ENCODE measurements at regions not wholly inside any gene's neighbourhood (a gene's known extent, or its start where the extent isn't known, plus 50 kb on each side); places are given as distances from the start of the nearest gene placed in this dataset.

DNA sequence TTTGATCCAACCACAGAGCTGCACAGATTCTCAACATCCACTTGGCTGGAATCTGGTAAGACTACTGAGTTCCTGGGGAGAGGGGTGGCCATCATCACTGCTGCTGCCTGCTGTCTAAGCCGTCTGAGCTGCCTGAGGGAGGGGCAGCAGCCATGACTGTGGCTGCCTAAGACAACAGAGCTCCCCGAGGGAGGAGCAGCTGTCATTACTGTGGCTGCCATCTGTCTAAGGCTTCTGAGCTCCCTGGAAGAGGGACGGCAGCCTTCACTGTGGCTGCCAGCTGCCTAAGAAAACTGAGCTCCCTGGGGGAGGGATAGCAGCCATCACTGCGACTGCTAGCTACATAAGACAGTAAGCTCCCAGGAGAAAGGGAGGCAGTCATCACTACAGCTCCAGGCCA is 584.4 kb downstream of the NR4A2 start:
- no peak for DNase-seq

- no peak for DNase-seq
Measured at GRCh38 chr2:155747531-155747930, 585.0 kb downstream of the NR4A2 start.

DNA sequence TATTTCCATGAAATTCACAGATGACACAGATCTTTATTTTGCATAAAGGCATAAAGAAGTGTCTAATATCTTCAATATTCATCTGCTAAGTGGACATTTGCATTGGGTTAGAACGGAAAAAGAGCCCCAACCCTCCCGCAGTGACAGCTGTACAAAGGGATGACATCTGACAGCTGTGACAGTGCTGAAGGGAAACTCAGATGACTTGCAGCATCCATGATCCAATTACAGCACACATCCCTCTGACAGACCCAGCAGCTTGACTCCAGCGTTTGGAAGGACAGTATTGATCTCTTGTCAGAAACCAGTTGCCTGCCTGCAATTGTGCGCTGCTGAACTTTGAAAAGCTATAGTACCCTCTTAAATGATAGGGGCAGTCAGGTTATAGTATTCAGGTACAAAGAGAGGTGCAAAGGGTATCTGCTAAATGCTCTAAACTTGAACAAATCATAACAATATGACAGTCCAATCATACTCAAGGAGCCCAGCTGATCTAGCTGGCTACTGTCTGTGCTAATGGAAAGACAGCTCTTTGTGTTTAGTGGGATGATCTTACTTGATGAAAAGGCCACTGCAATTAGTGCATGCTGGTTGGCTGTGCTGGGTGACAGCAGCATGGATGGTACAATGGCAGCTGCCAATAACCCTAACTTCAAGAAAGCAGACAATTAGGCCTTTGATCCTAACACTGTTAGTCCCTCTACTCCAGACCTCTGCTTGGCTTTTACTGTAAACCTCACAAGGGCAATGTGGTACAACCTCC is 599.2 kb downstream of the NR4A2 start:
- no peak for DNase-seq

- no peak for DNase-seq
Measured at GRCh38 chr2:155730804-155731203, 601.7 kb downstream of the NR4A2 start.

DNA sequence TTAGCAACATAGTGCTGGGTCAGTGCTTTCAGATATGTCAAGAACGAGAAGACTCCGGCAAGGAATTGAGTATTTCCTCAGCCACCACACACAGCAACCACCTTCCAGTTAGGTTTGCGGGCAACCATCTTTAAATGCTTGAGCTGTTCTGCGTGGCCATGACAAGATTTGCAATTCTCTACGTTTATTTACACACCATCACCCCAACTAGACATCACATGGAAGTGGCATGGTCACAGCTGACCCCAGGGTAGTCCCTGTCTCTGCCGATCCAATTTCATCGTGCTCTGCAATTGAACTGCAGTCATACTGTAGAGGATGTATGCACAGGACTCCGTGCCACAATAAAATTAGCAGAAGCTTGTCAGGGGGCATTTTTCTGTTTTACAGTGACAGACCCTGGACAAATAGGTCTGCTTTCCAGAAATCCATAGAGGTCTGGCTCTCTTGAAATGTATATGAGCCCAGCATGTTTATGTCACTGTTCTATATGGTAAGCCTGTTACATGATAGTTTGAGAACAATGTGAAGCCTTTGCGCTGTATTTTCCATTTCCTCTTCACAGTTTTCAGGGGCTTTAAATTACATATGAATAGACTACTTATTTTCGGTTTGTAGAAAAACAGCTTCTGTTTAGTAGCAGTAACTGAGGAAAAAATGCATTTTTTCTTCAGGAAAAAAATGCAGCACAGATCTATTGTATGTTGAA is 605.2 kb downstream of the NR4A2 start:
- DNase-seq = no peak

DNA sequence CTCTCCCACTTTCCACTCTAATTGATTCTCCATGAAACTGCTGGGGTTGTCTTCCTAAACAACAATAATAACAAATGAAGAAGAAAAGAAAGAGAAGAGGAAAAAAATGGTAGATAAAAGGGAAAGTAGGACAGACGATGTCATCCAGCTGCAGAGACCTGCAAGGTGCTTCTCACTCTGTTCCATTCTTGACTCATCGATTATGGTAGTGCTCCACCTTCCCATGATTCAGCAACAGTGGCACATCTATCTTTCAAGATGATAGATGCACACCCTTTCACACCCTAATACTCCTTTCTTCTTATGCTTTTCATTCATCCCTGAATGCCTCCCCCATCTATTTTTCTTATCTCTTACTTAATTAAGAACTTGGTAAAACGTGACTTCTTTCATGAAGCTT is 610.2 kb downstream of the NR4A2 start:
- no peak for DNase-seq

GRCh38 chr2:155715705-155716104 is 616.8 kb downstream of the NR4A2 start:
- no peak for DNase-seq

DNA sequence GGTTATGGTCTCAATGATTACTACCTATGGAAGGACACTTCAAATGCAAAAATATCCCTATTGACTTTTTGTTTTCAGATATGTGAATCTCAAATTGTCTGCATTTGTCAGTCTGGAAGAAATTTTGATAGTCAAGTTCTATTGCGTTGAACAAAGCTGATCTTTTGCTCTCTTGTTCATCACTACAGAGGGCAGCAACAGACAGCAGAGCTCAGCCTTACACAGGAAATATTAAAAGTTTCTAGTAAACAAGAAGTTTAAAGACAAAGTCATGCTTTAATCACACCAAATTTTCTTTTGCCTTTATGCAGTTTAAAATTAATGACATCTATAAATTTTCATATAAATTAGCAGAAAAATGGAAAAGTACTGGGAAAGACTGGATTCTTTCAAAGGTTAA is 617.5 kb downstream of the NR4A2 start:
- no peak for DNase-seq

DNA sequence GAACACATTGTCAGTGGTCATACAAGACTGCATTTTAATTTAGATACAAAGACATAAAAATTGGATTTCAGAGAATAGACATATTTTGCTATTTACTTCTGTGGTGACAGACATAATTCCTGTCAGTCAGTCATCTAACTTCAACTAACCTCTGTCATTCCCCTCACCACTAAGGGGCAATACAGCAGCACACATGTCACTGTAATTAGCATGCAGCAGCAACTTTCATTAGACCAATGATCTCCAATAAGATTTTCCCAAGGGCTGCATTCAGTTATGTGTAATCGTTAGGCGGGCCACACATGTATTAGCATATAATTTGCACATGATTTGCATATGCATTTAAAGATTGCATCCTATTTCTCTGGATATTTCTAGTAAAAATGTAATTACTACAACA is 624.5 kb downstream of the NR4A2 start:
- DNase-seq = no peak

DNA sequence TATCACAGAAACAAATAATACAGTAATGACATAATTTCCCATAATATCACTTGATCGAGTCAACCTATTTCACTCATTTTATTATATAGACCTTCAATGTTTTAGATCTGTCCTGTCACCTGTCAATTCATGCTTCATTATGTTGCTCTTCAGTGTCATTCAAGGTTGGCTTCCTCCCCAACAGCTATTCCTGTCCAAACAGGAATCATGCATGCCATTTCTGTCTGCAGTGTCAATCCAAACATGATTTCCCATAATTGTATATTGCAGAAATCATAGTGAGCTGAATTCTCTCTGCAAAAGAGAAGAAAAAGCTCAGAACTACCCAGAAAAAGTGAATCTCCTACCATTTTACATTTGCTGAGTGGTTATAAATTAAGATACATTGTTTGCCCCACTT is 628.6 kb downstream of the NR4A2 start:
- no peak for DNase-seq

DNA sequence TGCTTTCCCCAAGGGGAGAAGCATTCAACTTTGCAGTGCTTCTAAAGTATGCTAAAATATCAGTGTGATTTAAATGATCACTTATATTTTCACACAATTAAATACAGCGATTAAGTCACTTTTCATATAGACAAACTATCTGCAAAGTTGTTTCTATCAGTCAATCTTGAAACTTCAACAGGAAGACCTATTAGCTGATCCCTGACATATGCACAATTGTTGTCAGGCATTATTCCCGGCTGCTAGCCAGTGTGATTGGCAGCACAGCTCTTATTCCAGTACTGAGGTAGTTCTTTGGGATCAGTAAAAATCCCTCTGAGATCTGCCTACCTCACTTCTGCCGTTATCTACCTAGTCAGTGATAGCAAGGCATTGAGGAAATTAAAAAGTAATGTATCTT is 629.5 kb downstream of the NR4A2 start:
- no peak for DNase-seq

DNA sequence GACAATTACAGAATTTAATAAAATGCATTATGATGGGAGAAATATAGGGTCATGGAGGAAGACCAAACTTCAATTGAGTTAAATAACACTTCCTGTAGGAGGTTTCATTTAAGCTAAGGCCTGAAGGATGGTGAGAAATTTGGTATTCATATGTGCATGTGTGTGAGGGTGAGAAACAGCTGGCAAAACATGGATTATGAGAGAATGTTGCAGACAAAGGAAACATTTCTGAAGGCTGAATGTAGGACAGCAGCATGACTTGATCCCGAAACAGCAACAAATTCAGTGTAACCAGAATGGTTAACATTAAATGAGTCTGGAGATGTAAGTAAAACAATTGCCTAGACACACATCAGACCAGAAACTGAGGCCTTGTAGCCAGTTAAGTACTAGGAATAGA is 630.8 kb downstream of the NR4A2 start:
- DNase-seq = no peak

- no peak for DNase-seq
Measured at GRCh38 chr2:155696571-155696970, 636.0 kb downstream of the NR4A2 start.

GRCh38 chr2:155695505-155695904 is 637.0 kb downstream of the NR4A2 start:
- DNase-seq = no peak

GRCh38 chr2:155692856-155693255 is 639.7 kb downstream of the NR4A2 start:
- no peak for DNase-seq

- no peak for DNase-seq
Measured at GRCh38 chr2:155692106-155692505, 640.4 kb downstream of the NR4A2 start.

GRCh38 chr2:155690785-155691184 is 641.7 kb downstream of the NR4A2 start:
- no peak for DNase-seq

- no peak for DNase-seq
Measured at GRCh38 chr2:155689791-155690190, 642.7 kb downstream of the NR4A2 start.

- DNase-seq = no peak
Measured at GRCh38 chr2:155687181-155687580, 645.3 kb downstream of the NR4A2 start.

DNA sequence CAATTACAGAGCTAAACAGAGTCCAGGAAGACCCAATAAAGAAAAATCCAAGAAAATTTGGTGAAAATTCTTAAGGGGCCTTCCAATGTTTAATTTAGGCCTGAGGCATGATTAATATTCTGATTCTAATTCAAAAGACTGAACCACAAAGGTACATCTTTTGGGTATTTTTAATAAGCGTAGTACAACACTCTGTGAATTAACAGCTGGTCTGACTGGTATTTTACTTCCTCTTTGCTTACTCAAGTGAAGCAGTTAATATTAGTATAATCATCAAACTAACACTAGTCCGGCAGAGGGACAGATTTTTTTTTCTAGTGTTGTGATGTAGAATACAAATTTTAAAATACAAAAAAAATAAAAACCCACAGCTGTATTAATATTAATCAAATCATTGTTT is 652.9 kb downstream of the NR4A2 start:
- DNase-seq = no peak

GRCh38 chr2:155675920-155676319 is 656.6 kb downstream of the NR4A2 start:
- DNase-seq = no peak

GRCh38 chr2:155665704-155666103 is 666.8 kb downstream of the NR4A2 start:
- no peak for DNase-seq

DNA sequence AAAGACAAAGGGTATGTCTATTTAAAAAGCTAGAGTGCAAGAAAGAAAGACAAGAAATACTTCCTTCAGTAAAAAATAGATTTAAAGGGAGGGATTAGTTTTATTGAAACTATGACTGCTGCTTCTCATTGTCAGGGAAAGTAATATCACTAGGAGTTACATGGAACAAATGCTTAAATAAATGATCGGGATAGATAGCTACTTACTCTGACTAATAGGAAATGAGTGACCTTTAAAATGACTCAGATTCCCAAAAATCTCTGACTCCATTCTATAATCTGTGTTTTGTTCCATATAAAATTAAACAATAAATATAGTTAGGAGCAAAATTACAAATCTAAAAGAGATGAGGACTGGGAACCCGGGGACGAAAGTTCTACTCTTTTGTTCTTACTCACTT is 669.3 kb downstream of the NR4A2 start:
- DNase-seq = no peak

- no peak for DNase-seq
Measured at GRCh38 chr2:155662224-155662623, 670.3 kb downstream of the NR4A2 start.

GRCh38 chr2:155653176-155653575 is 679.3 kb downstream of the NR4A2 start:
- no peak for DNase-seq

Measured in GF-D8 (cell line).